IMR-90 (cell line): ENCODE measurements at regions not wholly inside any gene's neighbourhood (a gene's known extent, or its start where the extent isn't known, plus 50 kb on each side); places are given as distances from the start of the nearest gene placed in this dataset.

Experiments
- ATAC-seq: fragments of 200-7000 bp; cut with Tn5 transposase; 2 replicates; pipeline ENCODE4 v1.9.1; 2020; ENCODE audit warnings: low read depth, mild to moderate bottlenecking, moderate library complexity
- BruUV-seq: library from RNA; stranded (reverse); fragments of 400-500 nt; replicated peaks from 2 replicates; lab custom pipeline; 2021; lab: Mats Ljungman, UMichigan
- CTCF ChIA-PET: fragments of 300-600 bp; formaldehyde crosslinking; extraction: SDS; loops from one replicate; lab custom pipeline; 2021; ENCODE audit warnings: antibody characterized with exemption; lab: Yijun Ruan, JAX
- POLR2A ChIA-PET: fragments of 300-600 bp; sonication (Branson Sonifier 250); formaldehyde crosslinking; loops from one replicate; lab custom pipeline; 2022; ENCODE audit warnings: antibody characterized with exemption; ENCODE audit not compliant: unreplicated experiment; lab: Charles Lee
- DNase-seq: peaks from one replicate; pipeline ENCODE4 v3.0.0; 2013
- H2AFZ ChIP-seq: replicated peaks from 2 replicates; pipeline ENCODE3; 2013; ENCODE audit warnings: low read length, mild to moderate bottlenecking; ENCODE audit not compliant: poor library complexity
- H2AK5ac ChIP-seq: 2 replicates; pipeline ENCODE4 v1.6.1; 2013; ENCODE audit warnings: low read depth, low read length, inconsistent platforms
- H2AK9ac ChIP-seq: replicated peaks from 2 replicates; pipeline ENCODE3; 2013; ENCODE audit warnings: mild to moderate bottlenecking, low read depth, low read length, moderate library complexity; ENCODE audit not compliant: poor library complexity
- H2BK120ac ChIP-seq: 2 replicates; pipeline ENCODE4 v1.6.1; 2013; ENCODE audit warnings: low read depth, low read length, inconsistent platforms
- H2BK15ac ChIP-seq: 3 replicates; pipeline ENCODE4 v1.6.1; 2013; ENCODE audit warnings: low read depth, low read length, inconsistent platforms
- H2BK20ac ChIP-seq: 2 replicates; pipeline ENCODE4 v1.6.1; 2013; ENCODE audit warnings: low read depth, mild to moderate bottlenecking, inconsistent platforms, low read length, moderate library complexity
- H2BK5ac ChIP-seq: 2 replicates; pipeline ENCODE4 v1.6.1; 2013; ENCODE audit warnings: mild to moderate bottlenecking, low read depth, low read length, inconsistent platforms; ENCODE audit not compliant: poor library complexity, severe bottlenecking
- H3K14ac ChIP-seq: replicated peaks from 2 replicates; pipeline ENCODE4 v1.6.1; 2013; ENCODE audit warnings: low read depth, low read length, inconsistent platforms
- H3K18ac ChIP-seq: 2 replicates; pipeline ENCODE4 v1.6.1; 2013; ENCODE audit warnings: low read depth, low read length, control low read depth
- H3K23ac ChIP-seq: 2 replicates; pipeline ENCODE4 v1.6.1; 2013; ENCODE audit warnings: low read depth, low read length, inconsistent platforms
- H3K27ac ChIP-seq: 2 replicates; pipeline ENCODE4 v1.5.1; 2013; ENCODE audit warnings: mild to moderate bottlenecking, control low read depth, low read length; ENCODE audit not compliant: insufficient read depth
- H3K27me3 ChIP-seq: 2 replicates; pipeline ENCODE4 v1.6.1; 2013; ENCODE audit warnings: low read length; ENCODE audit not compliant: control insufficient read depth, insufficient read depth
- H3K36me3 ChIP-seq: 2 replicates; pipeline ENCODE4 v1.6.1; 2013; ENCODE audit warnings: low read length, mixed read lengths; ENCODE audit not compliant: control insufficient read depth, insufficient read depth
- H3K4ac ChIP-seq: 2 replicates; pipeline ENCODE4 v1.6.1; 2013; ENCODE audit warnings: low read depth, low read length, inconsistent platforms
- H3K4me1 ChIP-seq: 2 replicates; pipeline ENCODE4 v1.6.1; 2013; ENCODE audit warnings: low read length, mixed read lengths; ENCODE audit not compliant: control insufficient read depth, insufficient read depth
- H3K4me2 ChIP-seq: 2 replicates; pipeline ENCODE4 v1.6.1; 2013; ENCODE audit warnings: low read depth, mild to moderate bottlenecking, control low read depth, low read length, moderate library complexity
- H3K4me3 ChIP-seq: 2 replicates; pipeline ENCODE4 v1.5.1; 2013; ENCODE audit warnings: low read depth, mild to moderate bottlenecking, control low read depth, low read length, moderate library complexity; ENCODE audit not compliant: insufficient read depth
- H3K56ac ChIP-seq: 2 replicates; pipeline ENCODE4 v1.6.1; 2013; ENCODE audit warnings: low read length, inconsistent platforms; ENCODE audit not compliant: insufficient read depth; ENCODE audit errors: extremely low read depth
- H3K79me1 ChIP-seq, 2 experiments: 2 replicates each; pipeline ENCODE4 v1.6.1; 2013; ENCODE audit warnings: low read length in 2 of 2, inconsistent platforms in 1 of 2, low read depth in 1 of 2
- H3K9ac ChIP-seq: 2 replicates; pipeline ENCODE4 v1.6.1; 2013; ENCODE audit warnings: low read depth, low read length, control low read depth
- H3K9me1 ChIP-seq: 2 replicates; pipeline ENCODE4 v1.6.1; 2013; ENCODE audit warnings: low read length, inconsistent platforms; ENCODE audit not compliant: insufficient read depth
- H3K9me3 ChIP-seq: 2 replicates; pipeline ENCODE4 v1.6.1; 2013; ENCODE audit warnings: low read length; ENCODE audit not compliant: control insufficient read depth, insufficient read depth
- H4K20me1 ChIP-seq: 2 replicates; pipeline ENCODE4 v1.6.1; 2013; ENCODE audit warnings: low read length, inconsistent platforms; ENCODE audit not compliant: insufficient read depth
- H4K5ac ChIP-seq: 2 replicates; pipeline ENCODE4 v1.6.1; 2013; ENCODE audit warnings: mild to moderate bottlenecking, low read depth, low read length, control low read depth
- H4K8ac ChIP-seq, 2 experiments: 2 replicates each; pipeline ENCODE4 v1.6.1; 2013; ENCODE audit warnings: low read depth in 2 of 2, low read length in 2 of 2, control low read depth in 1 of 2, inconsistent platforms in 1 of 2
- H4K91ac ChIP-seq: 2 replicates; pipeline ENCODE4 v1.6.1; 2013; ENCODE audit warnings: low read depth, low read length, inconsistent platforms; ENCODE audit not compliant: insufficient read depth
- BHLHE40 ChIP-seq: fragments of 150-350 bp; IDR thresholded peaks from 2 replicates; pipeline ENCODE4 v1.6.1; 2016; ENCODE audit warnings: mild to moderate bottlenecking, low read depth, low read length
- CEBPB ChIP-seq: IDR thresholded peaks from 2 replicates; pipeline ENCODE4 v1.6.1; 2012; ENCODE audit warnings: low read depth, low read length, improper control_type of control experiment
- CHD1 ChIP-seq: IDR thresholded peaks from 2 replicates; pipeline ENCODE4 v1.6.1; 2012; ENCODE audit warnings: low read depth, low read length, improper control_type of control experiment
- CTCF ChIP-seq: conservative IDR thresholded peaks from 2 replicates; pipeline ENCODE4 v1.5.1; 2012; ENCODE audit warnings: mild to moderate bottlenecking, low read depth, low read length, improper control_type of control experiment
- ELK1 ChIP-seq: fragments of 150-350 bp; IDR thresholded peaks from 2 replicates; pipeline ENCODE4 v1.6.1; 2016; ENCODE audit warnings: low read depth, mild to moderate bottlenecking, low read length, moderate library complexity, borderline replicate concordance
- FOS ChIP-seq: fragments of 150-350 bp; IDR thresholded peaks from 2 replicates; pipeline ENCODE4 v1.6.1; 2016; ENCODE audit warnings: low read depth, low read length
- MAFK ChIP-seq: IDR thresholded peaks from 2 replicates; pipeline ENCODE4 v1.6.1; 2012; ENCODE audit warnings: low read depth, low read length, improper control_type of control experiment
- MAZ ChIP-seq: IDR thresholded peaks from 2 replicates; pipeline ENCODE4 v1.6.1; 2012; ENCODE audit warnings: low read depth, mild to moderate bottlenecking, low read length, improper control_type of control experiment, moderate library complexity, borderline replicate concordance
- MXI1 ChIP-seq: IDR thresholded peaks from 2 replicates; pipeline ENCODE4 v1.6.1; 2012; ENCODE audit warnings: low read depth, mild to moderate bottlenecking, low read length, moderate library complexity, borderline replicate concordance
- NFE2L2 ChIP-seq: fragments of 150-350 bp; IDR thresholded peaks from 2 replicates; pipeline ENCODE4 v1.6.1; 2016; ENCODE audit warnings: low read depth, mild to moderate bottlenecking, low read length
- POLR2A ChIP-seq: IDR thresholded peaks from 2 replicates; pipeline ENCODE4 v1.6.1; 2012; ENCODE audit warnings: mild to moderate bottlenecking, low read depth, low read length
- RAD21 ChIP-seq: IDR thresholded peaks from 2 replicates; pipeline ENCODE4 v1.6.1; 2012; ENCODE audit warnings: low read length, improper control_type of control experiment
- RCOR1 ChIP-seq: IDR thresholded peaks from 2 replicates; pipeline ENCODE4 v1.6.1; 2012; ENCODE audit warnings: mild to moderate bottlenecking, low read length, improper control_type of control experiment; ENCODE audit not compliant: insufficient replicate concordance
- RFX5 ChIP-seq: IDR thresholded peaks from 2 replicates; pipeline ENCODE4 v1.8.0; 2012; ENCODE audit warnings: low read depth, mild to moderate bottlenecking, low read length, moderate library complexity
- SMC3 ChIP-seq: fragments of 150-350 bp; IDR thresholded peaks from 2 replicates; pipeline ENCODE4 v1.6.1; 2016; ENCODE audit warnings: low read depth, mild to moderate bottlenecking, antibody characterized with exemption, low read length, moderate library complexity
- USF2 ChIP-seq: fragments of 150-350 bp; IDR thresholded peaks from 2 replicates; pipeline ENCODE4 v1.6.1; 2017; ENCODE audit warnings: mild to moderate bottlenecking, antibody characterized with exemption, low read length, low read depth
- dilution Hi-C: fragments of 300-500 bp; cut with HindIII; formaldehyde crosslinking; loops from one replicate; pipeline ENCODE4 v1.14.3; 2018; ENCODE audit warnings: low sequenced_read_pairs; ENCODE audit not compliant: unreplicated experiment
- in situ Hi-C: fragments of 300-500 bp; cut with MboI; formaldehyde crosslinking; loops from 3 replicates; pipeline ENCODE4 v1.14.3; 2019; ENCODE audit warnings: low sequenced_read_pairs, inconsistent platforms, mixed read lengths
- intact Hi-C: fragments of 100-400 bp; cut with micrococcal nuclease; formaldehyde crosslinking; loops from 2 replicates; pipeline ENCODE4 v1.10.0; 2022

- Histone ChIP-seq H3K27me3 (no peaks in the 10 kb centered on the region), H3K23ac (no peak overlapping the region), H3K56ac (no peak overlapping the region), H4K8ac (no peak overlapping the region), H2AK9ac (no peak overlapping the region), H3K9ac (no peak overlapping the region), H3K4ac (no peak overlapping the region), H4K5ac (no peak overlapping the region), H3K4me3 (no peak overlapping the region), H2BK5ac (no peak overlapping the region), H3K9me1 (no peaks in the 10 kb centered on the region), H4K20me1 (no peaks in the 10 kb centered on the region), H3K14ac (no peak overlapping the region), H2BK15ac (no peak overlapping the region), H3K9me3 (no peaks in the 10 kb centered on the region), H2BK120ac (no peak overlapping the region), H3K4me1 (no peaks in the 10 kb centered on the region), H2AK5ac (no peak overlapping the region), H3K4me2 (no peak overlapping the region), H3K18ac (no peak overlapping the region), H2AFZ (no peak overlapping the region), H3K36me3 (no peaks in the 10 kb centered on the region), H3K27ac (no peak overlapping the region), H2BK20ac (no peak overlapping the region), H4K91ac (no peak overlapping the region), H3K79me1 (no peaks in the 10 kb centered on the region)
- POLR2A ChIA-PET: no interaction called here
- no TSS peak for BruUV-seq
- ATAC-seq (no peak), DNase-seq (no peak)
- dilution Hi-C loops (no loop called here), in situ Hi-C loops (no loop called here), intact Hi-C loops (no loop called here)
- TF ChIP-seq POLR2A (no peak), CEBPB (no peak), RFX5 (no peak), MAZ (no peak), MXI1 (no peak), MAFK (no peak), SMC3 (no peak), FOS (no peak), CHD1 (no peak), USF2 (no peak), RCOR1 (no peak), NFE2L2 (no peak), BHLHE40 (no peak), ELK1 (no peak), CTCF (no peak), RAD21 (no peak)
- CTCF ChIA-PET: no interaction called here
Observed at GRCh38 chr3:154990543-154990942, 89.6 kb upstream of the MME start.
